ENCODE measurements at regions not wholly inside any gene's neighbourhood (a gene's known extent, or its start where the extent isn't known, plus 50 kb on each side); places are given as distances from the start of the nearest gene placed in this dataset.

DNA sequence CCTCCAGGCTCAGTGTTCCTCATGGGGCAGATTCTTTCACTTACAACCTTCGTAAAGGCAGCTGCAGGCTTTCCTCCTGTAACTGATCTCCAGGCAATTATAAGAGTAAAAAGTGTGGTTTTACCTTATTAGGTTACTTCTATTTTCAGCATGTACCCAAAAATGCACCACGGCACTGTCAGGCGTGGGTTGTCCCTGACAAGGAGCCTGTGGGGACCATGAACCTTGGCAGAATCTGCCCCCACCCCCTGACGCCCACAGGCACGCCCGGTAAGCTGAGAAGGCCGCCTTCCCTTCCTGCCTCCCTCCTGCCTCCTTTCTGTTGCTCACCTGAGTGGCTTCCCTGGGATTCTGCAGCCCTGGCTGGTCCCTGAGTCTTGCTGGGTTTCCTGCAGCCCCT is 1383.3 kb downstream of the TBC1D22A start:
- FAIRE-seq (no peak), DNase-seq (ENCODE audit: insufficient read length, low spot score) (no peak)
- TF ChIP-seq CTCF (IDR thresholded peaks at IDR 0.05; ENCODE audit: insufficient read depth, missing control alignments), result no peak

- FAIRE-seq (no peak), DNase-seq (ENCODE audit: insufficient read length, low spot score) (no peak)
- TF ChIP-seq CTCF (IDR thresholded peaks at IDR 0.05; ENCODE audit: insufficient read depth, missing control alignments), result no peak
These were observed 1381.9 kb downstream of the TBC1D22A start for GRCh38 chr22:48144318-48144717.

- DNase-seq (ENCODE audit: insufficient read length, low spot score) (no peak), FAIRE-seq (no peak)
- TF ChIP-seq CTCF (IDR thresholded peaks at IDR 0.05; ENCODE audit: insufficient read depth, missing control alignments), result no peak
These were observed 1381.4 kb downstream of the TBC1D22A start for GRCh38 chr22:48143856-48144255.

DNA sequence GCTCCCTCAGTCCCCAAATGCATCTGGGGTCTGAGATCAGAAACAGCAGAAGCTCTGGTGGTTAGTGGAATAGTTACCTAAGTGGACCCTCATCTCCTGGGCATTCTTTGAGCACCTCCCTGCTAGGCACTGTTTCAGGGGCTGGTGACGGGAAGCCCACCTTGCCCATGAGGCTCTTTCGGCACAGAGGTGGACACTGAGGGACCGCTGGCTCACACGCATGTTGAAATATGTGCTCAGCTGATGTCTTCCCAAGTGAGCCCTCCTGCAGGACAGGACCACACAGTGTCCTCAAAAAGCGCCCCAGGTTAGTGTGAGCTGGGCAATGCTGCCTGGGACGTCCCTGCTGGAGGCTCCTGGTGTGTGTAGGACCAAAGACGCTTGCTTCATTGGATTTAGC is 1379.9 kb downstream of the TBC1D22A start:
- no peak for TF ChIP-seq CTCF (IDR thresholded peaks at IDR 0.05; ENCODE audit: insufficient read depth, missing control alignments)
- no peak for FAIRE-seq
- DNase-seq (ENCODE audit: insufficient read length, low spot score), result no peak

DNA sequence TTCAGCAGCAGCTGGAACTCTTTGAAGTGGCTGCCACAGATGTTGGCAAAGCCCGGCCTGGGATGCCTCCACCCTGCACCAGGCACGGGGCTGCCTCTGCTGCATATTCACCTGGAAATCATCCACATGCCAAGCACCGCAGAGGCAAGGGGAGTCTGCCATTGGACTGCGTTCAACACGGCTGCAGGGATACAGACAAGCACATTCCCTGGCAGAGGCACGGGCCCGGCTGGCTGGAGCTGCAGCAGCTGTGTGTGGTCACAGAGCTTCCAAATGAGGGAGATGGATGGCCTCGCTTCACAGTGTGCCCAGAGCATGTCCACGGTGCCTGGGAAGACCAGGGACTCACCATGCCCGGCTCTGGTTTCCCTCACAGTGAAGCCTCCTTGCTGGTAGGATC is 1378.9 kb downstream of the TBC1D22A start:
- FAIRE-seq (no peak), DNase-seq (ENCODE audit: insufficient read length, low spot score) (no peak)
- TF ChIP-seq CTCF (IDR thresholded peaks at IDR 0.05; ENCODE audit: insufficient read depth, missing control alignments), result no peak

DNA sequence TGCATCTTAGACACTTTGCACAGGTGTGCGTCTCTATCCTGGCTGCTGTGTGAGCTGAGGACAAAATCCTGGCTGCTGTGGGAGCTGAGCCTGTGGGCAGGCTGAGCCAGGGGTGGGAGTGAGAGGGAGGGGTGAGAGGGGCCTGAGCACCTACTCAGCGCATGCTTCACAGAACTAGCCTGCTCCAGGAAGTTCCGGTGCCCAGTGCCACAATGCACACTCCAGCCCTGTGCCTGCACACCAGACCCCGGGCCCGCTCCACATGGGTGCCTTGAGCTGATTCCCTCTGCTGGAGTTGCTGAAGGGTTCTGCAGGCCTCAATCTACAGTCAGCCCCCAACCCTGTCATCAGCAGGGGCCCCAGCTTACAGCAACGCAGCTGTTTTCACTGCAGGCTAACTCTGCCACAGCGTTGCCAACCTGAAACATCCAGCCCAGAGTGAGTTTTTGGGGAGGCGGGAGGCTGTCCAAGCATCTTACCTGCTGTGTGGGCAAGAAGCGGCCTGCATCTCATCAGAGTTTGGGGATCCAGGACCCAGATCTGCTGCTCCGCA is 1377.9 kb downstream of the TBC1D22A start:
- FAIRE-seq (no peak), DNase-seq (ENCODE audit: insufficient read length, low spot score) (no peak)
- no peak for TF ChIP-seq CTCF (IDR thresholded peaks at IDR 0.05; ENCODE audit: insufficient read depth, missing control alignments)

GRCh38 chr22:48139776-48140175 is 1377.3 kb downstream of the TBC1D22A start:
- FAIRE-seq (no peak), DNase-seq (ENCODE audit: insufficient read length, low spot score) (no peak)
- no peak for TF ChIP-seq CTCF (IDR thresholded peaks at IDR 0.05; ENCODE audit: insufficient read depth, missing control alignments)

Measured in D721Med (cell line).